SK-N-SH (cell line): ENCODE measurements at regions not wholly inside any gene's neighbourhood (a gene's known extent, or its start where the extent isn't known, plus 50 kb on each side); places are given as distances from the start of the nearest gene placed in this dataset.

Experiments used
- CTCF ChIA-PET: fragments of 300-600, 350-600 bp; formaldehyde crosslinking; extraction: SDS; loops from one replicate; lab custom pipeline; 2021; lab: Yijun Ruan, JAX
- POLR2A ChIA-PET: fragments of 350-600 bp; sonication (Branson Sonifier 250); formaldehyde crosslinking; extraction: SDS; loops from one replicate; lab custom pipeline; 2020; ENCODE audit warnings: antibody characterized with exemption, inconsistent platforms; lab: Yijun Ruan, JAX
- DNase-seq: peaks from one replicate; pipeline ENCODE4 v3.0.0; 2012
- H2AFZ ChIP-seq: fragments of 200-600 bp; sonication (generic); 2 replicates; pipeline ENCODE4 v1.8.1; 2016; ENCODE audit warnings: antibody characterized with exemption, mild to moderate bottlenecking, low read depth
- H3F3A ChIP-seq: fragments of 200-600 bp; sonication (generic); replicated peaks from 2 replicates; pipeline ENCODE3; 2016; ENCODE audit warnings: antibody characterized with exemption, mild to moderate bottlenecking; ENCODE audit not compliant: insufficient read depth
- H3K27ac ChIP-seq, 2 experiments: fragments of 200-500 bp in 1 of 2; fragments of 200-600 bp in 1 of 2; sonication (Bioruptor generic) in 1 of 2; sonication (generic), shearing (Covaris generic) in 1 of 2; 2 replicates each; pipeline versions ENCODE4 v1.5.1 to v1.6.1; 2014 to 2016; ENCODE audit warnings: low read depth in 2 of 2, inconsistent platforms in 1 of 2, low read length in 1 of 2, mild to moderate bottlenecking in 1 of 2, mixed read lengths in 1 of 2
- H3K27me3 ChIP-seq: fragments of 200-600 bp; sonication (generic), shearing (Covaris generic); 2 replicates; pipeline ENCODE4 v1.6.1; 2016; ENCODE audit warnings: mixed run types; ENCODE audit not compliant: insufficient read depth
- H3K36me3 ChIP-seq, 2 experiments: fragments of 200-500 bp in 1 of 2; fragments of 200-600 bp in 1 of 2; sonication (Bioruptor generic) in 1 of 2; sonication (generic) in 1 of 2; replicated peaks in 1 of 2; 2 replicates each; pipeline versions ENCODE3 to v1.5.1; 2014 to 2016; ENCODE audit warnings: low read length in 1 of 2, mild to moderate bottlenecking in 1 of 2; ENCODE audit not compliant: insufficient read depth in 2 of 2, control insufficient read depth in 1 of 2
- H3K4me1 ChIP-seq, 2 experiments: fragments of 200-500 bp in 1 of 2; fragments of 200-600 bp in 1 of 2; sonication (Bioruptor generic) in 1 of 2; sonication (generic), shearing (Covaris generic) in 1 of 2; 2 replicates each; pipeline versions ENCODE4 v1.5.1 to v1.6.1; 2014 to 2016; ENCODE audit warnings: low read depth in 1 of 2, low read length in 1 of 2, mixed run types in 1 of 2; ENCODE audit not compliant: insufficient read depth in 2 of 2, control insufficient read depth in 1 of 2
- H3K4me2 ChIP-seq: fragments of 200-600 bp; sonication (generic), shearing (Covaris generic); 2 replicates; pipeline ENCODE4 v1.6.1; 2017; ENCODE audit warnings: mixed run types
- H3K4me3 ChIP-seq, 2 experiments: fragments of 200-500 bp in 1 of 2; fragments of 200-600 bp in 1 of 2; sonication (Bioruptor generic) in 1 of 2; sonication (generic), shearing (Covaris generic) in 1 of 2; 2 replicates each; pipeline versions ENCODE4 v1.5.1 to v1.8.1; 2014 to 2016; ENCODE audit warnings: low read depth in 2 of 2, inconsistent platforms in 1 of 2, low read length in 1 of 2, mild to moderate bottlenecking in 1 of 2, mixed read lengths in 1 of 2, moderate library complexity in 1 of 2
- H3K79me2 ChIP-seq: fragments of 200-600 bp; sonication (generic); 2 replicates; pipeline ENCODE4 v1.8.1; 2017; ENCODE audit warnings: mild to moderate bottlenecking; ENCODE audit not compliant: insufficient read depth
- H3K9ac ChIP-seq: fragments of 200-600 bp; sonication (generic); 2 replicates; pipeline ENCODE4 v1.6.1; 2017; ENCODE audit warnings: mixed run types
- H3K9me2 ChIP-seq: fragments of 200-600 bp; sonication (generic); 2 replicates; pipeline ENCODE4 v1.6.1; 2017; ENCODE audit warnings: mixed run types
- H3K9me3 ChIP-seq: fragments of 200-600 bp; sonication (generic); 2 replicates; pipeline ENCODE4 v1.6.1; 2017; ENCODE audit warnings: mixed run types, mild to moderate bottlenecking, moderate library complexity
- H4K20me1 ChIP-seq: fragments of 200-600 bp; sonication (generic); 2 replicates; pipeline ENCODE4 v1.6.1; 2017; ENCODE audit warnings: mild to moderate bottlenecking, mixed run types; ENCODE audit not compliant: insufficient read depth
- ELF1 ChIP-seq: IDR thresholded peaks from 2 replicates; pipeline ENCODE4 v1.4.0; 2012
- EP300 ChIP-seq, 2 experiments: IDR thresholded peaks; 2 replicates each; pipeline versions ENCODE4 v1.4.0 to v1.6.1; 2012; ENCODE audit warnings: borderline replicate concordance in 1 of 2, low read depth in 1 of 2, low read length in 1 of 2
- EZH2phosphoT487 ChIP-seq: fragments of 200-600 bp; sonication (generic); IDR thresholded peaks from 2 replicates; pipeline ENCODE4 v1.6.1; 2017; ENCODE audit warnings: low read depth, mixed run types, mild to moderate bottlenecking, antibody characterized with exemption, moderate library complexity, borderline replicate concordance
- FOSL2 ChIP-seq: IDR thresholded peaks from 2 replicates; pipeline ENCODE4 v1.4.0; 2012; ENCODE audit warnings: low read depth, mild to moderate bottlenecking, moderate library complexity, borderline replicate concordance
- FOXM1 ChIP-seq: IDR thresholded peaks from 2 replicates; pipeline ENCODE4 v1.4.0; 2012; ENCODE audit warnings: low read depth, mild to moderate bottlenecking
- IRF3 ChIP-seq: fragments of 150-350 bp; IDR thresholded peaks from 2 replicates; pipeline ENCODE4 v1.6.1; 2016; ENCODE audit warnings: mild to moderate bottlenecking, low read depth, low read length
- MEF2A ChIP-seq: IDR thresholded peaks from 2 replicates; pipeline ENCODE4 v1.4.0; 2012; ENCODE audit warnings: low read depth, borderline replicate concordance
- MXI1 ChIP-seq: IDR thresholded peaks from 2 replicates; pipeline ENCODE4 v1.6.1; 2012; ENCODE audit warnings: mild to moderate bottlenecking, low read depth, low read length, improper control_type of control experiment
- NFIC ChIP-seq: IDR thresholded peaks from 2 replicates; pipeline ENCODE4 v1.4.0; 2012; ENCODE audit warnings: borderline replicate concordance
- NRF1 ChIP-seq: IDR thresholded peaks from 2 replicates; pipeline ENCODE4 v1.6.1; 2012; ENCODE audit warnings: low read depth, mild to moderate bottlenecking, low read length
- RCOR1 ChIP-seq: fragments of 150-350 bp; IDR thresholded peaks from 2 replicates; pipeline ENCODE4 v1.6.1; 2017; ENCODE audit warnings: antibody characterized with exemption, low read length
- REST ChIP-seq: IDR thresholded peaks from 2 replicates; pipeline ENCODE4 v1.6.1; 2012; ENCODE audit warnings: mild to moderate bottlenecking, low read depth, low read length, moderate library complexity
- RFX5 ChIP-seq: IDR thresholded peaks from 2 replicates; pipeline ENCODE4 v1.6.1; 2012; ENCODE audit warnings: mild to moderate bottlenecking, improper control_type of control experiment, low read length
- SIN3A ChIP-seq: IDR thresholded peaks from 2 replicates; pipeline ENCODE4 v1.6.1; 2012; ENCODE audit warnings: low read depth, mild to moderate bottlenecking, low read length, moderate library complexity, borderline replicate concordance
- SMC3 ChIP-seq: IDR thresholded peaks from 2 replicates; pipeline ENCODE4 v1.6.1; 2012; ENCODE audit warnings: low read depth, low read length, improper control_type of control experiment
- USF2 ChIP-seq: fragments of 150-350 bp; IDR thresholded peaks from 2 replicates; pipeline ENCODE4 v1.6.1; 2017; ENCODE audit warnings: antibody characterized with exemption, low read length, low read depth, borderline replicate concordance
- ZBTB33 ChIP-seq: IDR thresholded peaks from 2 replicates; pipeline ENCODE4 v1.4.0; 2012; ENCODE audit warnings: low read depth, borderline replicate concordance
- WGBS: methylation state at CpG from one replicate; pipeline ENCODE4 v1.1.6; 2017; ENCODE audit warnings: low lambda C conversion rate; 5-methylcytosine and 5-hydroxymethylcytosine counted together

GRCh38 chr6:2396846-2397630 is 151.6 kb upstream of the GMDS start:
- no peak overlapping the region for H3K4me3 ChIP-seq
- no peaks in the 10 kb centered on the region for H3K36me3 ChIP-seq
- H3K27ac ChIP-seq = no peak overlapping the region
- H3F3A ChIP-seq = no peaks in the 10 kb centered on the region
- ChIA-PET POLR2A (no interaction called here), CTCF (interaction anchor here (0.9 to 1.8 kb wide), 3 partner anchors 43 to 238 kb away, joined by 3 to 5 read pairs (median 3); no protein-coding TSS in a partner anchor)
- no peak for TF ChIP-seq RFX5
- TF ChIP-seq ZBTB33 = no peak
- TF ChIP-seq EZH2phosphoT487 = no peak
- no peak for TF ChIP-seq RCOR1
- TF ChIP-seq EP300 (IDR thresholded peaks at IDR 0.05; ENCODE audit: borderline replicate concordance in 1 of 2, low read depth in 1 of 2, low read length in 1 of 2) = no peak
- TF ChIP-seq ELF1 = no peak
- no peak for TF ChIP-seq IRF3
- no peak for TF ChIP-seq NFIC
- no peak for TF ChIP-seq USF2
- TF ChIP-seq MXI1 = no peak
- no peak for TF ChIP-seq SIN3A
- TF ChIP-seq FOXM1 = no peak
- no peak for TF ChIP-seq NRF1
- TF ChIP-seq FOSL2 = no peak
- no peak for TF ChIP-seq REST
- no peak for TF ChIP-seq MEF2A
- no peak for TF ChIP-seq SMC3
- no peaks in the 10 kb centered on the region for H3K27me3 ChIP-seq
- H4K20me1 ChIP-seq = no peaks in the 10 kb centered on the region
- no peaks in the 10 kb centered on the region for H3K9me3 ChIP-seq
- H3K9me2 ChIP-seq = no peaks in the 10 kb centered on the region
- no peaks in the 10 kb centered on the region for H3K79me2 ChIP-seq
- H2AFZ ChIP-seq = no peak overlapping the region
- no peak overlapping the region for H3K9ac ChIP-seq
- peaks cover 0 to 3% of the 10 kb centered on the region in 2 experiments; a peak in 1 of 4 replicates for H3K4me1 ChIP-seq
- no peak overlapping the region for H3K4me2 ChIP-seq
- WGBS = 44% methylated on average over 8 of the region's 15 CpGs
- DNase-seq = no peak
